ENCODE measurements at regions not wholly inside any gene's neighbourhood (a gene's known extent, or its start where the extent isn't known, plus 50 kb on each side); places are given as distances from the start of the nearest gene placed in this dataset.

- TF ChIP-seq SUZ12 (IDR thresholded peaks at IDR 0.05; ENCODE audit: extremely low read depth, insufficient read depth, insufficient read length) (no peak), ZNF274 (IDR thresholded peaks at IDR 0.05; ENCODE audit: low read depth, low read length) (no peak), YY1 (IDR thresholded peaks at IDR 0.05; ENCODE audit: insufficient read depth, insufficient read length) (no peak)
These were observed 81.6 kb upstream of the CYRIA start for GRCh38 chr2:16747257-16747656.

GRCh38 chr2:16746833-16747232, 81.2 kb upstream of the CYRIA start:
- no peaks in the 10 kb centered on the region for H3K4me1 ChIP-seq (ENCODE audit: insufficient read depth, insufficient read length)
- H3K9me3 ChIP-seq (ENCODE audit: insufficient read depth, low read length) = no peaks in the 10 kb centered on the region
- TF ChIP-seq SUZ12 (IDR thresholded peaks at IDR 0.05; ENCODE audit: extremely low read depth, insufficient read depth, insufficient read length) (no peak), YY1 (IDR thresholded peaks at IDR 0.05; ENCODE audit: insufficient read depth, insufficient read length) (no peak), ZNF274 (IDR thresholded peaks at IDR 0.05; ENCODE audit: low read depth, low read length) (no peak)
- H3K36me3 ChIP-seq (ENCODE audit: insufficient read depth, insufficient read length, low read length) = no peaks in the 10 kb centered on the region
- no peaks in the 10 kb centered on the region for H3K27me3 ChIP-seq (ENCODE audit: insufficient read depth, insufficient read length)
- H3K4me3 ChIP-seq (ENCODE audit: insufficient read length, low read depth) = no peak overlapping the region
- no peak overlapping the region for H3K9ac ChIP-seq (ENCODE audit: insufficient read length, low read depth)
- DNase-seq (ENCODE audit: low read depth, low spot score) = no peak

More at GRCh38 chr2:16747257-16747656, 81.6 kb upstream of the CYRIA start:
- Histone ChIP-seq H3K4me1 (ENCODE audit: insufficient read depth, insufficient read length) (no peaks in the 10 kb centered on the region), H3K4me3 (ENCODE audit: insufficient read length, low read depth) (no peak overlapping the region), H3K27me3 (ENCODE audit: insufficient read depth, insufficient read length) (no peaks in the 10 kb centered on the region), H3K9ac (ENCODE audit: insufficient read length, low read depth) (no peak overlapping the region), H3K36me3 (ENCODE audit: insufficient read depth, insufficient read length, low read length) (no peaks in the 10 kb centered on the region), H3K9me3 (ENCODE audit: insufficient read depth, low read length) (no peaks in the 10 kb centered on the region)
- no peak for DNase-seq (ENCODE audit: low read depth, low spot score)

- Histone ChIP-seq H3K4me1 (ENCODE audit: insufficient read depth, insufficient read length) (no peaks in the 10 kb centered on the region), H3K36me3 (ENCODE audit: insufficient read depth, insufficient read length, low read length) (no peaks in the 10 kb centered on the region), H3K9me3 (ENCODE audit: insufficient read depth, low read length) (no peaks in the 10 kb centered on the region), H3K9ac (ENCODE audit: insufficient read length, low read depth) (no peak overlapping the region), H3K4me3 (ENCODE audit: insufficient read length, low read depth) (no peak overlapping the region), H3K27me3 (ENCODE audit: insufficient read depth, insufficient read length) (no peaks in the 10 kb centered on the region)
- TF ChIP-seq ZNF274 (IDR thresholded peaks at IDR 0.05; ENCODE audit: low read depth, low read length) (no peak), SUZ12 (IDR thresholded peaks at IDR 0.05; ENCODE audit: extremely low read depth, insufficient read depth, insufficient read length) (no peak), YY1 (IDR thresholded peaks at IDR 0.05; ENCODE audit: insufficient read depth, insufficient read length) (no peak)
- no peak for DNase-seq (ENCODE audit: low read depth, low spot score)
These were observed 80.7 kb upstream of the CYRIA start for GRCh38 chr2:16746329-16746728.

- no peaks in the 10 kb centered on the region for H3K27me3 ChIP-seq (ENCODE audit: insufficient read depth, insufficient read length)
- no peak overlapping the region for H3K4me3 ChIP-seq (ENCODE audit: insufficient read length, low read depth)
- no peaks in the 10 kb centered on the region for H3K36me3 ChIP-seq (ENCODE audit: insufficient read depth, insufficient read length, low read length)
- H3K9me3 ChIP-seq (ENCODE audit: insufficient read depth, low read length) = no peaks in the 10 kb centered on the region
- H3K4me1 ChIP-seq (ENCODE audit: insufficient read depth, insufficient read length) = no peaks in the 10 kb centered on the region
- no peak overlapping the region for H3K9ac ChIP-seq (ENCODE audit: insufficient read length, low read depth)
- no peak for DNase-seq (ENCODE audit: low read depth, low spot score)
- TF ChIP-seq SUZ12 (IDR thresholded peaks at IDR 0.05; ENCODE audit: extremely low read depth, insufficient read depth, insufficient read length) = no peak
- TF ChIP-seq ZNF274 (IDR thresholded peaks at IDR 0.05; ENCODE audit: low read depth, low read length) = no peak
- TF ChIP-seq YY1 (IDR thresholded peaks at IDR 0.05; ENCODE audit: insufficient read depth, insufficient read length) = no peak
These were observed 79.8 kb upstream of the CYRIA start for GRCh38 chr2:16745466-16745865.

GRCh38 chr2:16744521-16744920, 78.9 kb upstream of the CYRIA start:
- DNase-seq (ENCODE audit: low read depth, low spot score) = no peak
- Histone ChIP-seq H3K27me3 (ENCODE audit: insufficient read depth, insufficient read length) (no peaks in the 10 kb centered on the region), H3K36me3 (ENCODE audit: insufficient read depth, insufficient read length, low read length) (no peaks in the 10 kb centered on the region), H3K9me3 (ENCODE audit: insufficient read depth, low read length) (no peaks in the 10 kb centered on the region), H3K4me3 (ENCODE audit: insufficient read length, low read depth) (no peak overlapping the region), H3K4me1 (ENCODE audit: insufficient read depth, insufficient read length) (no peaks in the 10 kb centered on the region), H3K9ac (ENCODE audit: insufficient read length, low read depth) (no peak overlapping the region)
- no peak for TF ChIP-seq ZNF274 (IDR thresholded peaks at IDR 0.05; ENCODE audit: low read depth, low read length)
- TF ChIP-seq YY1 (IDR thresholded peaks at IDR 0.05; ENCODE audit: insufficient read depth, insufficient read length) = no peak
- no peak for TF ChIP-seq SUZ12 (IDR thresholded peaks at IDR 0.05; ENCODE audit: extremely low read depth, insufficient read depth, insufficient read length)

GRCh38 chr2:16742026-16742425, 76.4 kb upstream of the CYRIA start:
- TF ChIP-seq ZNF274 (IDR thresholded peaks at IDR 0.05; ENCODE audit: low read depth, low read length) = no peak
- no peak for TF ChIP-seq YY1 (IDR thresholded peaks at IDR 0.05; ENCODE audit: insufficient read depth, insufficient read length)
- no peak for TF ChIP-seq SUZ12 (IDR thresholded peaks at IDR 0.05; ENCODE audit: extremely low read depth, insufficient read depth, insufficient read length)
- no peaks in the 10 kb centered on the region for H3K27me3 ChIP-seq (ENCODE audit: insufficient read depth, insufficient read length)

GRCh38 chr2:16741498-16741897, 75.9 kb upstream of the CYRIA start:
- no peaks in the 10 kb centered on the region for H3K9me3 ChIP-seq (ENCODE audit: insufficient read depth, low read length)
- H3K27me3 ChIP-seq (ENCODE audit: insufficient read depth, insufficient read length) = no peaks in the 10 kb centered on the region
- H3K9ac ChIP-seq (ENCODE audit: insufficient read length, low read depth) = no peak overlapping the region
- TF ChIP-seq SUZ12 (IDR thresholded peaks at IDR 0.05; ENCODE audit: extremely low read depth, insufficient read depth, insufficient read length) = no peak
- TF ChIP-seq YY1 (IDR thresholded peaks at IDR 0.05; ENCODE audit: insufficient read depth, insufficient read length) = no peak
- TF ChIP-seq ZNF274 (IDR thresholded peaks at IDR 0.05; ENCODE audit: low read depth, low read length) = no peak
- H3K4me3 ChIP-seq (ENCODE audit: insufficient read length, low read depth) = no peak overlapping the region
- H3K36me3 ChIP-seq (ENCODE audit: insufficient read depth, insufficient read length, low read length) = no peaks in the 10 kb centered on the region
- DNase-seq (ENCODE audit: low read depth, low spot score) = no peak
- H3K4me1 ChIP-seq (ENCODE audit: insufficient read depth, insufficient read length) = no peaks in the 10 kb centered on the region

More at GRCh38 chr2:16742026-16742425, 76.4 kb upstream of the CYRIA start:
- no peak for DNase-seq (ENCODE audit: low read depth, low spot score)
- Histone ChIP-seq H3K4me1 (ENCODE audit: insufficient read depth, insufficient read length) (no peaks in the 10 kb centered on the region), H3K9me3 (ENCODE audit: insufficient read depth, low read length) (no peaks in the 10 kb centered on the region), H3K36me3 (ENCODE audit: insufficient read depth, insufficient read length, low read length) (no peaks in the 10 kb centered on the region), H3K4me3 (ENCODE audit: insufficient read length, low read depth) (no peak overlapping the region), H3K9ac (ENCODE audit: insufficient read length, low read depth) (no peak overlapping the region)

All from NT2/D1 (cell line).